Fibroblast of the aortic adventitia (primary cell): ENCODE measurements at regions not wholly inside any gene's neighbourhood (a gene's known extent, or its start where the extent isn't known, plus 50 kb on each side); places are given as distances from the start of the nearest gene placed in this dataset.

Experiments
- DNase-seq: peaks from one replicate; pipeline ENCODE4 v3.0.0-alpha.2; 2010; ENCODE audit warnings: low read depth
- H3K4me3 ChIP-seq: 2 replicates; pipeline ENCODE4 v1.5.1; 2011; ENCODE audit warnings: low read depth, mild to moderate bottlenecking, control low read depth, low read length, moderate library complexity
- CTCF ChIP-seq: IDR thresholded peaks from 2 replicates; pipeline ENCODE4 v1.5.1; 2011; ENCODE audit warnings: mild to moderate bottlenecking, low read length, control low read depth, inconsistent platforms; ENCODE audit not compliant: insufficient read depth

- no peak for DNase-seq
- TF ChIP-seq CTCF: no peak
- H3K4me3 ChIP-seq: no peak overlapping the region
Observed at GRCh38 chr7:46396481-46396880, 475.4 kb upstream of the IGFBP3 start.

GRCh38 chr7:46393142-46393541 is 472.1 kb upstream of the IGFBP3 start:
- peak; percentile 69 for DNase-seq
- TF ChIP-seq CTCF: no peak
- no peak overlapping the region for H3K4me3 ChIP-seq

- H3K4me3 ChIP-seq: no peak overlapping the region
- DNase-seq: no peak
- no peak for TF ChIP-seq CTCF
Observed at GRCh38 chr7:46391231-46392201, 470.4 kb upstream of the IGFBP3 start.

GRCh38 chr7:46390042-46390441 is 469.0 kb upstream of the IGFBP3 start:
- no peak overlapping the region for H3K4me3 ChIP-seq
- DNase-seq: no peak
- TF ChIP-seq CTCF: no peak

- no peak for DNase-seq
- no peak overlapping the region for H3K4me3 ChIP-seq
- TF ChIP-seq CTCF: no peak
Observed at GRCh38 chr7:46389146-46389545, 468.1 kb upstream of the IGFBP3 start.

- H3K4me3 ChIP-seq: no peak overlapping the region
- TF ChIP-seq CTCF: no peak
- peak; percentile 66 for DNase-seq
Observed at GRCh38 chr7:46387646-46388045, 466.6 kb upstream of the IGFBP3 start.
